HTR-8/SVneo (cell line): ENCODE measurements at regions not wholly inside any gene's neighbourhood (a gene's known extent, or its start where the extent isn't known, plus 50 kb on each side); places are given as distances from the start of the nearest gene placed in this dataset.
"Not testable (repeated sequence)": the region's sequence is repeated elsewhere in the genome, so short reads cannot be mapped to it uniquely, and the experiment has no call there.

Experiments
- DNase-seq: peaks from one replicate; pipeline ENCODE4 v3.0.0; 2011; ENCODE audit warnings: low spot score, mixed read lengths; ENCODE audit not compliant: insufficient read length
- FAIRE-seq: peaks from 2 replicates; lab custom pipeline; 2011; peaks lifted over from hg19 to GRCh38; lab: Jason Lieb, UNC

- DNase-seq, FAIRE-seq: not testable (repeated sequence)
These were observed 279.9 kb downstream of the PLS3 start for GRCh38 chrX:115840729-115841409.

- FAIRE-seq: not testable (repeated sequence)
These were observed 290.0 kb downstream of the PLS3 start for GRCh38 chrX:115850986-115851385.

GRCh38 chrX:115853260-115853659, 292.3 kb downstream of the PLS3 start:
- not testable (repeated sequence) for DNase-seq, FAIRE-seq

More at GRCh38 chrX:115850986-115851385, 290.0 kb downstream of the PLS3 start:
- not testable (repeated sequence) for DNase-seq

- FAIRE-seq, DNase-seq: not testable (repeated sequence)
These were observed 289.4 kb upstream of the AGTR2 start for GRCh38 chrX:115881170-115881569.

- DNase-seq, FAIRE-seq: not testable (repeated sequence)
These were observed 286.4 kb upstream of the AGTR2 start for GRCh38 chrX:115884121-115884520.

GRCh38 chrX:115888041-115888440, 282.5 kb upstream of the AGTR2 start:
- FAIRE-seq, DNase-seq: not testable (repeated sequence)

GRCh38 chrX:115888519-115888918, 282.0 kb upstream of the AGTR2 start:
- DNase-seq: not testable (repeated sequence)

GRCh38 chrX:115889121-115889890, 281.2 kb upstream of the AGTR2 start:
- no peak for FAIRE-seq

More at GRCh38 chrX:115888519-115888918, 282.0 kb upstream of the AGTR2 start:
- FAIRE-seq: not testable (repeated sequence)

GRCh38 chrX:115892056-115892708, 278.4 kb upstream of the AGTR2 start:
- no peak for FAIRE-seq
- no peak for DNase-seq

More at GRCh38 chrX:115889121-115889890, 281.2 kb upstream of the AGTR2 start:
- DNase-seq: no peak

GRCh38 chrX:115892787-115893671, 277.5 kb upstream of the AGTR2 start:
- DNase-seq (no peak), FAIRE-seq (no peak)

- DNase-seq (no peak), FAIRE-seq (no peak)
These were observed 276.5 kb upstream of the AGTR2 start for GRCh38 chrX:115894087-115894486.

- DNase-seq: no peak
- FAIRE-seq: no peak
These were observed 274.7 kb upstream of the AGTR2 start for GRCh38 chrX:115895678-115896329.

- DNase-seq: no peak
- FAIRE-seq: no peak
These were observed 274.2 kb upstream of the AGTR2 start for GRCh38 chrX:115896362-115896761.

- DNase-seq (no peak), FAIRE-seq (no peak)
These were observed 272.6 kb upstream of the AGTR2 start for GRCh38 chrX:115897956-115898355.

GRCh38 chrX:115898382-115899001, 272.1 kb upstream of the AGTR2 start:
- FAIRE-seq (no peak), DNase-seq (no peak)

- FAIRE-seq: no peak
These were observed 270.1 kb upstream of the AGTR2 start for GRCh38 chrX:115900425-115900824.

GRCh38 chrX:115901241-115901640, 269.3 kb upstream of the AGTR2 start:
- DNase-seq (no peak), FAIRE-seq (no peak)

More at GRCh38 chrX:115900425-115900824, 270.1 kb upstream of the AGTR2 start:
- DNase-seq: no peak

GRCh38 chrX:115902995-115903394, 267.5 kb upstream of the AGTR2 start:
- no peak for FAIRE-seq

GRCh38 chrX:115906276-115906675, 264.3 kb upstream of the AGTR2 start:
- DNase-seq (no peak), FAIRE-seq (no peak)

More at GRCh38 chrX:115902995-115903394, 267.5 kb upstream of the AGTR2 start:
- no peak for DNase-seq
